Loucy (cell line): ENCODE measurements at regions not wholly inside any gene's neighbourhood (a gene's known extent, or its start where the extent isn't known, plus 50 kb on each side); places are given as distances from the start of the nearest gene placed in this dataset.

Experiments used
- H2AFZ ChIP-seq: fragments of 200-600 bp; sonication (generic); 2 replicates; pipeline ENCODE4 v1.6.0; 2016; ENCODE audit warnings: antibody characterized with exemption, mild to moderate bottlenecking, low read length, moderate library complexity
- H3F3A ChIP-seq: fragments of 200-600 bp; 2 replicates; pipeline ENCODE4 v1.6.0; 2016; ENCODE audit warnings: antibody characterized with exemption, low read depth, mild to moderate bottlenecking
- H3K27me3 ChIP-seq: fragments of 200-600 bp; sonication (generic); 2 replicates; pipeline ENCODE4 v1.6.1; 2014; ENCODE audit warnings: low read length, mild to moderate bottlenecking; ENCODE audit not compliant: insufficient read depth, poor library complexity, severe bottlenecking
- H3K36me3 ChIP-seq: fragments of 200-600 bp; sonication (generic); 2 replicates; pipeline ENCODE4 v1.6.1; 2016; ENCODE audit warnings: low read length; ENCODE audit not compliant: insufficient read depth
- H3K4me1 ChIP-seq: fragments of 200-600 bp; sonication (generic); 2 replicates; pipeline ENCODE4 v1.5.1; 2014; ENCODE audit warnings: low read length, mild to moderate bottlenecking; ENCODE audit not compliant: insufficient read depth, poor library complexity, severe bottlenecking
- H3K4me2 ChIP-seq: fragments of 200-600 bp; sonication (generic); 2 replicates; pipeline ENCODE4 v1.6.0; 2014; ENCODE audit warnings: antibody characterized with exemption, low read length, low read depth, mild to moderate bottlenecking; ENCODE audit not compliant: poor library complexity, severe bottlenecking
- H3K4me3 ChIP-seq: fragments of 200-600 bp; sonication (generic); 2 replicates; pipeline ENCODE4 v1.5.1; 2014; ENCODE audit warnings: low read length, mild to moderate bottlenecking, mixed read lengths; ENCODE audit not compliant: poor library complexity, severe bottlenecking
- H3K79me2 ChIP-seq: fragments of 200-600 bp; sonication (generic); 2 replicates; pipeline ENCODE4 v1.6.1; 2014; ENCODE audit warnings: low read length; ENCODE audit not compliant: insufficient read depth
- H3K9ac ChIP-seq: fragments of 200-600 bp; sonication (generic); 2 replicates; pipeline ENCODE4 v1.6.0; 2014; ENCODE audit warnings: mild to moderate bottlenecking, low read depth, low read length, moderate library complexity; ENCODE audit not compliant: poor library complexity, severe bottlenecking
- H3K9me2 ChIP-seq: fragments of 200-600 bp; sonication (generic); replicated peaks from 2 replicates; pipeline ENCODE4 v1.6.1; 2016; ENCODE audit warnings: low read depth, low read length, mixed read lengths
- H3K9me3 ChIP-seq: fragments of 200-600 bp; sonication (generic); 2 replicates; pipeline ENCODE4 v1.6.1; 2014; ENCODE audit warnings: mild to moderate bottlenecking, antibody characterized with exemption, low read length, low read depth; ENCODE audit not compliant: insufficient read depth
- H4K20me1 ChIP-seq: fragments of 200-600 bp; sonication (generic); 2 replicates; pipeline ENCODE4 v1.6.0; 2014; ENCODE audit warnings: antibody characterized with exemption, low read length, mild to moderate bottlenecking; ENCODE audit not compliant: insufficient read depth, poor library complexity, severe bottlenecking
- CTCF ChIP-seq: fragments of 200-600 bp; sonication (generic); conservative IDR thresholded peaks from 2 replicates; pipeline ENCODE4 v1.5.1; 2014; ENCODE audit warnings: mild to moderate bottlenecking, antibody characterized with exemption, low read length
- EZH2phosphoT487 ChIP-seq: fragments of 200-600 bp; IDR thresholded peaks from 2 replicates; pipeline ENCODE4 v1.6.1; 2018; ENCODE audit warnings: antibody characterized with exemption, mild to moderate bottlenecking, moderate library complexity, borderline replicate concordance

DNA sequence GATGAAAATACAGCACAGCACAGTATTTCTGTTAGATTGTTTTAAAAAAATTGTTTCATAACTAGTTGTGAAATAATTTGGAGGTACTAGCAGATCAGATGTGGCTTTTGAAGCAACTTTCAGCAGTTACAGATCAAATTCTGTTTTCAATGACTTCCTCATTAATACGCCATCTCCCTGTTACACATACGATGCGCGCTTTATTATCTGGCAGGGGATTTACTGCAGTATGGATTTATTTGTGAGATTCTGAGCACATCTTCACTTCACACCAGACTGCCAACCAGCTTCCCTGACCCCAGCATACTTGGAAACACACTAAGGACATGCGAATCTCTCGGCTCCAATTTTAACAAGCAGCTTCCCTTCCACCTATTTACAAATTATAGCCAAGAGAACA is 235.5 kb upstream of the DIAPH2 start:
- TF ChIP-seq EZH2phosphoT487 (no peak), CTCF (no peak)
- Histone ChIP-seq H3F3A (no peaks in the 10 kb centered on the region), H3K79me2 (no peaks in the 10 kb centered on the region), H3K27me3 (no peaks in the 10 kb centered on the region), H3K36me3 (no peaks in the 10 kb centered on the region), H3K9ac (no peak overlapping the region), H2AFZ (no peak overlapping the region), H3K9me2 (no peaks in the 10 kb centered on the region), H4K20me1 (no peaks in the 10 kb centered on the region), H3K4me3 (no peak overlapping the region), H3K4me2 (no peak overlapping the region), H3K9me3 (no peaks in the 10 kb centered on the region), H3K4me1 (no peaks in the 10 kb centered on the region)

DNA sequence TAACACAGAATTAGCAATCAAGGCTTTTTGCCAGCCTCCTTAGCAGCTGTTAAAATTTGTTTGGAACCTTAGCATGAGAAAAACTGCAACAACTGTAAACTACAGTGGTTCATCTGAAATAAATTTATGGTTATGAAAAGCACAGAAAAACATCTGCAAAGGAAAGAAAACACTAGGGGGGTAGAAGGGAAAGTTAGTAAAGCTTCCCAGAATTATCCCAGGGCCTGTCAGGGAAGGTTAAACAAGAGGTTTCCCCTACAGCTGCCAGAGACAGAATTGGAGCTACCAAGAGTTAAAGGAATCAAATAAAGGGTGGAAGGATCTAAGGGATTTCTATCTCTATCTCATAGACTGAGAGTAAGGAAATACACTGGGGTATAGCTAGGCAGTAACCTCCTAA is 234.7 kb upstream of the DIAPH2 start:
- no peaks in the 10 kb centered on the region for H4K20me1 ChIP-seq
- no peaks in the 10 kb centered on the region for H3K9me2 ChIP-seq
- H3K36me3 ChIP-seq, result no peaks in the 10 kb centered on the region
- no peaks in the 10 kb centered on the region for H3K79me2 ChIP-seq
- H2AFZ ChIP-seq, result no peak overlapping the region
- H3K4me1 ChIP-seq, result no peaks in the 10 kb centered on the region
- no peaks in the 10 kb centered on the region for H3K9me3 ChIP-seq
- no peak overlapping the region for H3K4me2 ChIP-seq
- no peaks in the 10 kb centered on the region for H3K27me3 ChIP-seq
- no peak overlapping the region for H3K4me3 ChIP-seq
- TF ChIP-seq CTCF, result no peak
- no peak for TF ChIP-seq EZH2phosphoT487
- no peak overlapping the region for H3K9ac ChIP-seq
- H3F3A ChIP-seq, result no peaks in the 10 kb centered on the region

DNA sequence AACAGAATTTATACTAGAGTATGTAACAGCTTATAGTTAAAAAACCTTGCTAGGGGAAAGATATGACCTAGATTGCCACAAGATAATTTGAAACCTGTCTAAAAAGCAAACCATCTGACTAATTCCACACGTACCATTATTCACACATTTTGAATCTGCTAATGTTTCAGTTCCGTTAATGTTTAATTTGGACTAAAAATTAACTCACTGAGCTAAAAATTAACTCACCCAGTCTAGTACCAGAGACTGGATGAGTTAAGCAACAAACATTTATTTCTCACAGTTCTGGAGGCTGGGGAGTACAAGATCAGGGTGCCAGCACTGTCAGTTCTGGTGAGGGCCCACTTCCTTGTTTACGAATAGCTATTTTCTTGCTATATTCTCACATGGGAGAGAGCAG is 231.5 kb upstream of the DIAPH2 start:
- no peaks in the 10 kb centered on the region for H3K79me2 ChIP-seq
- TF ChIP-seq EZH2phosphoT487 (no peak), CTCF (no peak)
- no peaks in the 10 kb centered on the region for H3K9me2 ChIP-seq
- no peaks in the 10 kb centered on the region for H3F3A ChIP-seq
- no peaks in the 10 kb centered on the region for H3K27me3 ChIP-seq
- H3K4me1 ChIP-seq, result no peaks in the 10 kb centered on the region
- no peaks in the 10 kb centered on the region for H4K20me1 ChIP-seq
- H3K9ac ChIP-seq, result no peak overlapping the region
- no peak overlapping the region for H3K4me2 ChIP-seq
- H2AFZ ChIP-seq, result no peak overlapping the region
- no peaks in the 10 kb centered on the region for H3K9me3 ChIP-seq
- H3K36me3 ChIP-seq, result no peaks in the 10 kb centered on the region
- H3K4me3 ChIP-seq, result no peak overlapping the region
